GM12891 (cell line): ENCODE measurements at regions not wholly inside any gene's neighbourhood (a gene's known extent, or its start where the extent isn't known, plus 50 kb on each side); places are given as distances from the start of the nearest gene placed in this dataset.

Experiments used
- DNase-seq: peaks from one replicate; pipeline ENCODE4 v3.0.0; 2011; ENCODE audit warnings: low spot score; ENCODE audit not compliant: insufficient read length
- FAIRE-seq: peaks from 2 replicates; lab custom pipeline; 2011; peaks lifted over from hg19 to GRCh38; lab: Jason Lieb, UNC
- PAX5 ChIP-seq: IDR thresholded peaks from 2 replicates; pipeline ENCODE4 v1.6.1; 2011; ENCODE audit warnings: low read length, moderate library complexity, mild to moderate bottlenecking; ENCODE audit not compliant: insufficient read depth, severe bottlenecking
- POLR2A ChIP-seq: IDR thresholded peaks from 2 replicates; pipeline ENCODE4 v1.6.1; 2011; ENCODE audit warnings: low read depth, low read length, control low read depth
- POLR2AphosphoS5 ChIP-seq: IDR thresholded peaks from 2 replicates; pipeline ENCODE4 v1.6.1; 2011; ENCODE audit warnings: low read depth, low read length, control low read depth
- POU2F2 ChIP-seq: IDR thresholded peaks from 2 replicates; pipeline ENCODE4 v1.6.1; 2011; ENCODE audit warnings: low read depth, mild to moderate bottlenecking, control low read depth, low read length, moderate library complexity
- SPI1 ChIP-seq: IDR thresholded peaks from 2 replicates; pipeline ENCODE4 v1.6.1; 2011; ENCODE audit warnings: low read depth, low read length, control low read depth
- TAF1 ChIP-seq: IDR thresholded peaks from 2 replicates; pipeline ENCODE4 v1.6.1; 2011; ENCODE audit warnings: low read depth, low read length, control low read depth

DNA sequence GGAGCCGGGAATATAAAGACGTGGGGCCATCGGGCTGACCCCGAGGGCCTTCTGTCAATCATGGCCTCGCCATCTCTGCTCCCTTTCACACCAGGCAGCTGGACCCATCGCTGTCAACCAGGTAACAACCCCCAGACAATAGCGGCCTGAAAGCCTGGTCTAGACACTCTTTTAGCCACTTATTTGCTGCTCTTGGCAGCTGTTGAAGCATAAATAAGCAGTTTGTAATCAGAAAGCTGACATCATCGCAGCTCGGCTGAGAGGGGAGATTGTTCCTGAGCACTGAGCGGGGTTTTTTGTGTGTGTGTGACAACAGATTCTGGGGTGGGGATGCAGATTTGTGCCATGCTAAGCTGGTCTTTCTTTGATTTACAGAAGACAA is 423.6 kb upstream of the POU3F3 start:
- TF ChIP-seq POLR2AphosphoS5 (no peak), POLR2A (no peak), SPI1 (no peak), TAF1 (no peak), POU2F2 (no peak), PAX5 (no peak)
- no peak for FAIRE-seq
- no peak for DNase-seq

DNA sequence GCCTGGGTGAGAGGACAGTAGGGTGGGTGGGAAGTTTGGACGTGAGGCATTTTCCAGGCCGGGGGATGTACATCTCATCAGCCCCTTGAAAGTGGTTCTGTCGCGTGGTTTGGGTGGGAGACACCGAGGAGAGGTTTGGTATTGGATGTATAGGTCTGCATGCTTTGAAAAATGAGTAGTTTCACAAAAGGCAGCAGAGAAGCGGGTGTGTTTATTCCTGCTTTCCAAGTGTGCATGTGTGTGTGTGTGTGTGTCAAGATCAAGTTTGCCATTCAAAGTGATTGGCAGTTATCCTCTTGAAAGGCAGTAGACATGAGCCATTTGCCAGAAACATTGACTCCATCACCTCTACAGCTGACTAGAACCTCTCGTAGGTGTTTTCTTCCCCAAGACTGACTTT is 423.1 kb upstream of the POU3F3 start:
- no peak for DNase-seq
- no peak for FAIRE-seq
- TF ChIP-seq POLR2A = no peak
- no peak for TF ChIP-seq TAF1
- TF ChIP-seq PAX5 = no peak
- TF ChIP-seq POLR2AphosphoS5 = no peak
- no peak for TF ChIP-seq POU2F2
- TF ChIP-seq SPI1 = no peak

DNA sequence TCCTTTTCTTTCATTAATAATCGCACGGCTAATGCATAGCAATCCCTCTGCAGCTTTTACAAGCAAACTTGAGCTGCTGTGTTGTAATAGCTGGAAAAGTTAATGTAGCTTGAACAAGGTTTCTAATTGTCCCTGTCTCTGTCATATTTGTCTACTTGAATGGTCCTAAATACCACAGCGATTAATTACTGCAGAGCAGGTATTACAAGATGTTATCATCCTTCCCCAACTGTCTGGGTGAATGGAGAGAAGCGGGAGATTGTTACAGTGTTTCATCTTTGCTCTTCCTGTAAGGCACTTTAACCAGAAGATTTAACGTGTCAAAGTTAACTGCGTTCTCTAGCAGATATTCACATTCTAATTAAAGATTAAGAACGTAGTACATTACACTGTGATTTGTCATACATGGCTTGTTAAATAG is 422.2 kb upstream of the POU3F3 start:
- no peak for TF ChIP-seq PAX5
- TF ChIP-seq SPI1 = no peak
- no peak for TF ChIP-seq POLR2AphosphoS5
- no peak for TF ChIP-seq POU2F2
- no peak for TF ChIP-seq POLR2A
- FAIRE-seq = no peak

DNA sequence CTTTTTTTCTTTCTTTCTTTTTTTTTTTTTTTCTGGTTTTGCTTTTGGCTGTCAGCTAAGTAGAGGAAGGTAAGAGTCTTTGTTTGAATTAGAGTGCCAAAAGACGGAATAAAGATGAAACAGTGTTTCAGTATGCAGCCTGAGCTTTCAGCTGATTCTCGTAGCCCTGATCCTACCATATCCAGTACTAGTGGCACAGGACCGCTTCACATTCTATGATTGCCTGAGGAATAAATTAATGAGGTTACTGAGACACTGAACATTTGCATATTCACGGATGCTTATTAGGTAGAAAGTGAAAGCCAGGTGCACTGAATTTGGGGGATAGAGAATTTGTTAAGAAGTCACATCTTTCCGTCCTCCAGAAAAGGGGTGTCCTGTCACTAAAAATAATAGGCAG is 421.5 kb upstream of the POU3F3 start:
- TF ChIP-seq POLR2A (no peak), POLR2AphosphoS5 (no peak), PAX5 (no peak), TAF1 (no peak), POU2F2 (no peak), SPI1 (no peak)
- no peak for FAIRE-seq
- no peak for DNase-seq

More for the DNA sequence above, 422.2 kb upstream of the POU3F3 start:
- no peak for DNase-seq

GRCh38 chr2:104432991-104433390 is 420.9 kb upstream of the POU3F3 start:
- DNase-seq (no peak), FAIRE-seq (no peak)
- TF ChIP-seq POLR2AphosphoS5 (no peak), PAX5 (no peak), POU2F2 (no peak), POLR2A (no peak), SPI1 (no peak), TAF1 (no peak)

- FAIRE-seq = no peak
- no peak for DNase-seq
- TF ChIP-seq POU2F2 (no peak), SPI1 (no peak), POLR2AphosphoS5 (no peak), TAF1 (no peak), PAX5 (no peak), POLR2A (no peak)
Observed at GRCh38 chr2:104433657-104434056, 420.3 kb upstream of the POU3F3 start.

DNA sequence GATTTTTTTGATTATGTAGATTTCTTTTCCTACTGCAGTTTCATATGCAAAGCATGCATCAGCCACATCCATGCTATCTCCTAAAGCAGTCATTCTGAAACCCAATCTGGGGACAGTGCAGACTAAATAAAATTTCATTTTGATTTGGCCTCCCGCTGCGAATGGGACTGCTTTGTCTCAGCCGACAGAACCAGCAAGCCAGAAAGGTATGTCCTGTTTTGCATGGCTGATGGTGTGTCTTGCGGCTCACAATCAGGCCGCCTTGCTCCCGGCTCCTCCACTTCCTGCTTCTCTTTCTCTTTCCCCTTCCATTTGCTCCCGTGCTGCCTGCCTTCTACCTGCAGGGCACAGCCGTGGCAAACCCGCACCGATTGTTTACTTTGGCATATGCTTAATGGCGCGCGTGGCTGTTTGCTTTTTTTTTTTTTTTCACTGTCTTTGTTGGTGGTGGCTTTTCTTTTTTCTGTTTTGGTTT is 419.6 kb upstream of the POU3F3 start:
- no peak for FAIRE-seq
- DNase-seq = peak; percentile 12
- no peak for TF ChIP-seq POLR2A
- TF ChIP-seq POLR2AphosphoS5 = no peak

DNA sequence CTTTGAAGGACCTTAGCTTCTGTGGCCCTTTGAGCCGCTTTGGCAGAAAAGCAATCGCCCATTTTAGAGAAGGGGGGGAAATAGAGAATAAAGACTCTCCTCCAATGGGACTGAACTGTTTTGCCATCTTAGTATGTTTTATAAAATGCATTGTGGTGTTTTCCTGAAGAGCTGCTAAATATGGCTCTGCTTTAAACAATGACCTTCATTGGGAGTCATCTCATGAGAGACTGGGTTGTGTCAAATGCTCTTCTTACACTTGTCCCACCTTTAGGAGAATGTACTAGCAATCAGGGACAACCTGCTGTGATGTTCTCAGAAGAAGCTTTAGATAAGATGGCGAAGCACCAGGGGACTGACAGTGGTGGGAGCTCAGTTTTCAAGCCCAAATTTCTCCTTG is 418.9 kb upstream of the POU3F3 start:
- DNase-seq (no peak), FAIRE-seq (no peak)
- TF ChIP-seq POLR2A (no peak), PAX5 (no peak), TAF1 (no peak), SPI1 (no peak), POU2F2 (no peak), POLR2AphosphoS5 (no peak)

DNA sequence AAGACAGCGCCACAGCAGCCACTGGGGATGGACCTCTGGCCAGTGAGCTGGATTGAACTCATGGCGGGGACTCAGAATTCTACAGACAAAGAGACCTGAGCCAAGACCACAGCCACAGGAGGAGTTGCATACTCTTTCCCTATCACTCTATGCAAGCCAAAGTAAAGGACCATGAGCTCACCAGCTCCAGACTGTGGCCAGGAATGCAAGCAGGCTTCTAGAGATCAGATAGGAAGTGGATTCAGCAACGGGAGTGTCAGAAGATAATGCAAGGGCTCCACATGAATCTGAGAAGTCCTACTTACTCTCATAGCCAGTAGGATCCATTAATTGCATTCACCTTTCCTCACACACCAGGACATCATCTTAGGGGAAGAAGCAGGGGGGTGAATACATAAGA is 415.4 kb upstream of the POU3F3 start:
- FAIRE-seq = no peak
- TF ChIP-seq PAX5 (no peak), SPI1 (no peak), POU2F2 (no peak), POLR2A (no peak), TAF1 (no peak), POLR2AphosphoS5 (no peak)
- no peak for DNase-seq

- TF ChIP-seq SPI1 (no peak), POLR2AphosphoS5 (no peak), TAF1 (no peak), PAX5 (no peak), POLR2A (no peak), POU2F2 (no peak)
- DNase-seq (no peak), FAIRE-seq (no peak)
Observed at GRCh38 chr2:104443145-104443544, 410.8 kb upstream of the POU3F3 start.

DNA sequence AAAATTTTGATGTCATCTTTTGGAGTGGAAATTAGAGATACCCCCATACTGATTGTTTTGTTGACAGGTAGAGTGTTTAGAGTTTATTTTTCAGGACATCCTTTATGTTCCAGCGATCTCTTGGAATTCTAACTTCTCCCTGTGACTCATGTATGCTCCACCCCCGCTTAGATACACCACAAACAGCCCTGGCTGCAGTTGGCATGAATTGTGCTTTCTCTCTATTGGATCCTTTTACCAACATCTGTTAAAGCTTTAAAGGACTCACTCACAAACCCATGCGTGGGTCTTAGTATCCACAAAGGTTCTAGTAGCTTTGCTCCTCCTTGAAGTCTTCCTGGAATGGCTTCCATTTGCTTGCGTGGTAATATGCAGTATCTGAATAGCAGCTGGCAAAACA is 409.5 kb upstream of the POU3F3 start:
- TF ChIP-seq SPI1 (no peak), POU2F2 (no peak), POLR2A (no peak), TAF1 (no peak), POLR2AphosphoS5 (no peak), PAX5 (no peak)
- DNase-seq (no peak), FAIRE-seq (no peak)
